ENCODE measurements at regions not wholly inside any gene's neighbourhood (a gene's known extent, or its start where the extent isn't known, plus 50 kb on each side); places are given as distances from the start of the nearest gene placed in this dataset.

- no peak for DNase-seq
Observed at GRCh38 chr5:61596265-61596664, 264.2 kb downstream of the ZSWIM6 start.

DNA sequence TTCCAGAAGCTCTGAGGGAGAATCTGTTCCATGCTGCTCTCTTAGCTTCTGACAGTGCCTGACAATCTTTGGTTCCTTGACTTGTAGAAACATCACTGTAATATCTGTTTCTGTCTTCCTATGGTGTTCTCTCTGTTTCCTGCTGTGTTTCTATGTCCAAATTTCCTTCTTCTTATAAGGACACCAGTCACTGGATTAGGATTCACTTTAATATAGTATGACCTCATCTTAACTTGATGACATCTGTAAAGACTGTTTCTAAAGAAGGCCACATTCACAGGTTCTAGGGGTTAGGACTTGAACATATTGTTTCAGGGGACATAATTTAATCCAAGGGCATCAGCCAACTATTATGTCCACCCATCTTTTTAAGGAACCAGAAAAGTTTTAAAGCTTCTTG, 265.6 kb downstream of the ZSWIM6 start:
- DNase-seq, result no peak

DNA sequence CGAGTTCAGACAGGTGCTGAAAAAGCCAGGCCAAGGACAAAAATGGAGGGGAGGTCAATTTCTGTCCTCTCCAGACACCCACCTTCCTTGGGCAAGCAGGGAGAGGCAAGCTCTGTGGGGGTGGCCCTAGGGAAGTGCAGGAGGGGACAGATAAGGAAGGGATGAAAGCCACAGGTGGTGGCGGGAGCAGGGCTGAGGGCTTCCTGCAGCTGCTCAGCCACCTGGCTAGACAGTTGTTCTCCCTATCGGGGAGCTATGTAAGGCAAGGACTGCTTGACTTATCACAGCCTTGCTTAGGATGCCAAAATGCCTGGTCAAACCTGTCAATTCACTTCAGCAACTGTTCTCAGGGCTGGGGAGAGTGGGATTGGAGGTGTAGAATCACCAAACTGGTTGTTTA, 266.1 kb downstream of the ZSWIM6 start:
- DNase-seq, result no peak

GRCh38 chr5:61599370-61600122, 267.5 kb downstream of the ZSWIM6 start:
- DNase-seq, result no peak

DNA sequence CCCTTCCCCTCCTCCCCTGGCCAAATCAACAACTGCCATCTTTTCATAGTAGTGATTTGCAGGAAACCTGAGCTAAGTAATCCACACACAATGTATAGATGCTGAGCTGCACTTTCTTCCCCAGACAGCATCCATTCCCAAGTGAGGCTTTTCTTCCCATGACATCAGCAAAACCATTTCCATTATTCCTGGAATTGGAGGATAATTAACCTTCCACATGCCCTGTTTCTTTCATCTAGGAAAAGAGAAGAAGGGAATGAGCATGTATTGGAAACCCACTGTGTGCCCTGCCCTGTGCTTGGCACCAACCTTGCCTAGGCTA, 268.0 kb downstream of the ZSWIM6 start:
- no peak for DNase-seq

DNA sequence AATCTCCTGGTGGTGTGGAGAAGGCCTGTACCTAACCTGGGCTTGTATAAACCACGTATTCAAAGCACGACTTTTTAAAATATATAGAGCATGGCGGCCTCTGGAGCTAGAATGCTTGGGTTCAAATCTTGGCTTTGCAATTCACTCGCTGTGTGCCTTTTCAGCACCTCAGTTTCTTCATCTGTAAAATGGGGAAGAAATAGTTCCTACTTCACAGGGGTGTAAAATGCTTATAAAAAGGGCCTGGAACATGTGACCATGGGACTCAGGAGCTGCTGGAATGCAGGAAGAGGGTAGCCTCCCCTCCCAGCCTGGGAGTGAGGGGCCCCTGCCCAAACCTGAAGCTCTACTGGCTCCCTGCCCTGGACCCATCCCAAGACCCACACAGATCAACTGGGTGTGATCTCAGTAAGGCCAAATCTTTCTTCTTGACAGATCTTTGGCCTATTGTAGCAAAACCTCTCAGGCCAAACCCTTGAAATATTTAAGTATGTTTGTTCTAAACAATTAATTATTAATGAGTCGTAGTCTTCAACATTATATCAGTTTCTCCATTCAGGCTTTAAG, 269.0 kb downstream of the ZSWIM6 start:
- no peak for DNase-seq

GRCh38 chr5:61603211-61603908, 271.3 kb downstream of the ZSWIM6 start:
- no peak for DNase-seq

GRCh38 chr5:61604076-61605025, 272.3 kb downstream of the ZSWIM6 start:
- DNase-seq, result no peak

DNA sequence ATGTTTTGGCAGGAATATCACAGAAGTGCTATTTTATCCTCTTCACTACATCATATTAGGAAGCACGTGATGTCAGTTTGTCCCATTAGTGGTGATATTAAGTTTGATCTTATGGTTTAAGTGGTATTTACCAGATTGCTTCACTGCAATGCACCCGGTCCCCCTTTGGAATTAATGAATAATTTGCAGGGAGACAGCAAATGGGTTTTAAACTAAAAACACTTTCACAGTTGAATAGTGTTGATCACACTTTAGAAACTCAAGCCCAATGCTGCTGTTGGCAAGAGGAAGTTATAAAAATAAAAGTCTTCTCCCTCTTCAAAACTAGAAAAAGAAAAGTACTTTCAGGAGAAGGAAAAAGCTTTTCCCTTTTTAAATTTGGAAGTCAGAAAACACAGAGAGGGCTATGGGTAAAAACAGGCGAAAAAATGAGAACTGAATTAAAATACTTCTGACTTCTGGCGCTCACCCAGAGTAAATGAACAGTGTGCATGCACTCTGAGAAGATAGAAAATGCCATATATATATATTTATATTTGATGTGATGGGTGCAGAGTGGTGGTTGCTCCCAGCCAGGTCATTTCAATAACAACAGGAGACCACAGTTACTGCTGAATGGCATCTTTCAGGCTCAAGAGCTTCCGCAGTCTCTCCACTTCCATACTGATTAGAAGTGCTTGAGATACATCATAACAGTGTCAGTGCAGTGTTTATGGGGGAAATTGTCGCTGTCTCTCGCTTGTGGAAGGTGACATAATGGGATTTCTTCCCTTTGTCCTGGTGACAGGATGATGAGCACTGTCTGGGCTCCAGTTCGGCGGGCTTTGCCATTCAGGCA, 278.0 kb downstream of the ZSWIM6 start:
- no peak for DNase-seq

- no peak for DNase-seq
Observed at GRCh38 chr5:61610678-61611024, 278.6 kb downstream of the ZSWIM6 start.

- DNase-seq, result no peak
Observed at GRCh38 chr5:61612431-61612830, 280.4 kb downstream of the ZSWIM6 start.

GRCh38 chr5:61613679-61614078, 281.6 kb downstream of the ZSWIM6 start:
- DNase-seq, result no peak

DNA sequence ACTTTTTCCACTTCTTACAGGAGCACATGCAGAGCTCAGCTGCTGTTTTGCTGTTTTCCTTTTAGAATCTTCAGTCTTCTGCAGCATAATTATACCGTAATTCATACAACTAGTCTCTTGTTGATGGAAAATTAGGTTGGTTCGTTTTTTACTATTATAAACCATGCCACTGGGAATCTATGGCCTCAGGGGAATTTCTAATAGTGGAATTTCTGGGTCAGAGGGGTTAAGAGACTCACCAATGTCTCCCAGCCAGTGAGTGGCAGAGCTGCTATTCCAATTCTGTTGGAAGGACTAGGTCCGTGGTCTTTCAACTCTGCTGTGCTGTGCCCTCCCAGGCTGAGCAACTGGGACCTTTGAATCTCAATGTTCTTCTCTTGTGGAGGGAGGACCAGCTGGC, 282.5 kb downstream of the ZSWIM6 start:
- DNase-seq, result no peak

DNA sequence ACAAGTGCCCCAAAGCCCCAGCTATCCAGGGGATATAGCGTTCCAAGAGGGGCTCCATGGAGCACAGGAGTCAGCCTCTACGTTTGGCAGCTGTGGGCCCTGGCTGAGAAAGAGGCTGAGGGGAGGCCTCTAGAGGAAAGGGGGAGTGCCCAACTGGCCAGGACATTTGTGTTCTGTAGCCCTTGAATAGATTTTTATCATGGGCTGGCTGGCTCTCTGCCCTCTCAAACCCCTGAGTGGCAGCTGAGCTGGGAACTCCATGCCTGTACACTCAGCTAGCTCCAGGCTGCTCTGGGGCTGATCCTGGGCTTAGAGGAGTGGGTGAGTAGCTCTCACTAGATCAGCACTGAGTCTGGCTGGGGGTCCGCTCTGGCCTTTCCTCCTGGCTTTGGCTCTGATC, 285.0 kb downstream of the ZSWIM6 start:
- DNase-seq, result no peak

DNA sequence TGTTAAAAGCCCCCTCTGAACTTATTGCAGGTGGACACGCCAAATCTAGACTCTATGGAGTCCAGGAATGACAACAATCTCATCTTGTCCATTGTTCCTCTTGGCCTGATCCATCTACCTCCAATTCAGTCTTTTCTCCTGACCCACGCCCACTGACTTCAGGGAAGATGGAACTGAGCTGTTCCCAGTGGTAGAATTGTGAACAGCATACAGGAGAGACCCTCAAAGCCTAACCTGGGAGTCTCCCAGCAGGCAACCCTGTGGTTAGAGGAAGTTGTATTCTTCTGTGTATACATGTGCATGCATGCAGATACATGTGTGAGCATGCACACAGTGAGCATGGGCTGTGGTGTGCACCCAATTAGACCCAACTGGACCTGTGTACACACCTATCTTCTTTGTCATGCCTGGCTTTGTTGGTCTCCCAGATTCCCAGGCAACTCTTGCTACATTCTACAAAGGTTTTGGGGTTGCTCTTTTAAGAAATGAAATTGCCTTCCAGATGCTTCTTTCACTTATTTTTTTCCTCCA, 286.0 kb downstream of the ZSWIM6 start:
- no peak for DNase-seq

DNA sequence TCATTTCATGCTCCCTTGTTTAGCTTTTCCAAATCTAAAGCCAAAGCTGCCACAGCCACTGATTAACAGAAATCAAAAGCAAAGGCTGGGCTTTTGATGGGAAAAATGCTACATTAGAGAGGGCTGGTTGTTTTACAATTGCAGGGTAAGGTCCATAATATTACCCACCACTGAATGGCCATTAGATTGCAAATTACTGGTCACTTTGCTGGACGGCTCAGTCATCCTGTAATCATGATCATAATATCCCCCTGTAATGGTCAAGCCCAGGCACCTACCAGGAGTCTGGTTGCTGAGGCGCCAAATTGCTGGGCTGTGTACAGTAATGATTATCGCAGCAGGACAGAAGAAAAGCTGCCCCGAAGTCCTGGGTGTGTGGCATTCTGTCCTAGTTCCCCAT, 286.5 kb downstream of the ZSWIM6 start:
- no peak for DNase-seq

DNA sequence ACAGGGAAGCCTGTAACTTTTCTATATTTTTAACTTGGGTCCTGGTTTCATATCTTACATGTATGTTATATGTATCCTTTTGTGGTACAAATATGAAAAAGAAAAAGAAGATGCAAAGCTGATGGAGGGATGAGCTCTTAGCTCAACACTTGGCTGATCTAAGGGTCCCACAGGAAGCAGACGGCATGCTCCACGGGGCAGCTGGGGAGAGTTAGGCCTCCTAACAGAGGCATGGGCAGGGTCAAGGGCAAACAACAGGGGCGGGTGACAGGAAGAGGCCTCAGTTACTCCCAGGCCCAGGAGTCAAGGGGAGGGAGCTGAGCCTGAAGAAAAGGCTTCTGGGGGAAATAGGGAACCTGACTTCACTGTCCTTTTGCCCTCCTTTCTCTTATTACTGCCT, 287.2 kb downstream of the ZSWIM6 start:
- DNase-seq, result no peak

- DNase-seq, result no peak
Observed at GRCh38 chr5:61619777-61620518, 287.9 kb downstream of the ZSWIM6 start.

- DNase-seq, result no peak
Observed at GRCh38 chr5:61620699-61621182, 288.7 kb downstream of the ZSWIM6 start.

DNA sequence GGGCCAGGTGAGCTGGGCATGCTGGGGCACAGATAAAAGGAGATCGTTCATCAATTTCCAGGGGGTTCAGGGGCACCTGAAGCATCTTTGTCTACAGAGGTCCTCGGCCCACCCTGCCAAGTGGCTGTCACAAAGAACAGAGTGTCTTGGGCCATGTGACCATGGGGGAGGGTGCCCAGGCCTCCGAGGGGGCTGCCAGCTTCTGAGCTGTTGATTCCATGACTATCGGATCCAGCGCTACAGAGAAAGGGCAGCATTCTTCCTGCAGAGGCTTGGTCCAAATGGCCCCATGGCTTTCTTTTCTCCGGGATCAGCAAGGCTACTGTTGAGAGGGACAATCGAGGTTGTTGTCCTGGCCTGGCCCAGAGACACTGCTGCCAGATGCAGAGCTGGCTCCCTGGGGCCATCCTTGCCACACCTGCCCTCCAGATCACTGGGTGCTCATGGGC, 289.2 kb downstream of the ZSWIM6 start:
- no peak for DNase-seq

- DNase-seq, result no peak
Observed at GRCh38 chr5:61622156-61622555, 290.1 kb downstream of the ZSWIM6 start.

Measured in CD4-positive, alpha-beta T cell treated with Interleukin-15 for 1 hour (primary cell).